ENCODE measurements at regions not wholly inside any gene's neighbourhood (a gene's known extent, or its start where the extent isn't known, plus 50 kb on each side); places are given as distances from the start of the nearest gene placed in this dataset.

- Histone ChIP-seq H3K4me3 (ENCODE audit: low read depth, low read length) (no peak overlapping the region), H3K36me3 (replicated peaks) (no peaks in the 10 kb centered on the region), H3K27ac (no peak overlapping the region), H3K27me3 (replicated peaks) (no peaks in the 10 kb centered on the region)
- in situ Hi-C loops (cut with HindIII; ENCODE audit: low pct_ligation_motif_present, low sequenced_read_pairs) = no loop called here
- TF ChIP-seq, protein P1, sequence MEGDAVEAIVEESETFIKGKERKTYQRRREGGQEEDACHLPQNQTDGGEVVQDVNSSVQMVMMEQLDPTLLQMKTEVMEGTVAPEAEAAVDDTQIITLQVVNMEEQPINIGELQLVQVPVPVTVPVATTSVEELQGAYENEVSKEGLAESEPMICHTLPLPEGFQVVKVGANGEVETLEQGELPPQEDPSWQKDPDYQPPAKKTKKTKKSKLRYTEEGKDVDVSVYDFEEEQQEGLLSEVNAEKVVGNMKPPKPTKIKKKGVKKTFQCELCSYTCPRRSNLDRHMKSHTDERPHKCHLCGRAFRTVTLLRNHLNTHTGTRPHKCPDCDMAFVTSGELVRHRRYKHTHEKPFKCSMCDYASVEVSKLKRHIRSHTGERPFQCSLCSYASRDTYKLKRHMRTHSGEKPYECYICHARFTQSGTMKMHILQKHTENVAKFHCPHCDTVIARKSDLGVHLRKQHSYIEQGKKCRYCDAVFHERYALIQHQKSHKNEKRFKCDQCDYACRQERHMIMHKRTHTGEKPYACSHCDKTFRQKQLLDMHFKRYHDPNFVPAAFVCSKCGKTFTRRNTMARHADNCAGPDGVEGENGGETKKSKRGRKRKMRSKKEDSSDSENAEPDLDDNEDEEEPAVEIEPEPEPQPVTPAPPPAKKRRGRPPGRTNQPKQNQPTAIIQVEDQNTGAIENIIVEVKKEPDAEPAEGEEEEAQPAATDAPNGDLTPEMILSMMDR (IDR thresholded peaks at IDR 0.05; ENCODE audit: low read depth, low read length, missing control alignments) = no peak
- no peak for DNase-seq
These were observed 531.5 kb downstream of the EPHA7 start for GRCh38 chr6:92887871-92888270.

DNA sequence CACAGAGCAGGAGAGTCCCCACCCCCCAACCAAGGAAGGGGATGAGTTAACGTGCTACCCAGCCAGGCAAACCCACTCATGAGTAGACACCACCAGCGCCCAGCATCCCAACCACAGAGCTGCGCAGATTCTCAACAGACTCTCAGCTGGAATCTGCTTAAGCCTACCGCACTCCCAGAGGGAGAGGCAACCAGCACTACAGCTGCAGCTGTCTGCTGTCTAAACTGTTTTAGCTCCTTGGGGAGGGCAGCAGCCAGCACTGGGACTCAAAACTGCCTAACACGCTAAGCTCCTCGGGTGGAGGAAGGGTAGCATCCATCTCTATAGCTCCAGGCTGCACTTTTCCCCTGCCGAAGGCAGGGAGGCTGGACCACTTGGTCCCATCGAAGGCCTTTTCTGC is 539.8 kb downstream of the EPHA7 start:
- no peak overlapping the region for H3K4me3 ChIP-seq (ENCODE audit: low read depth, low read length)
- no peaks in the 10 kb centered on the region for H3K36me3 ChIP-seq (replicated peaks)
- H3K27ac ChIP-seq = no peak overlapping the region
- DNase-seq = no peak
- no peaks in the 10 kb centered on the region for H3K27me3 ChIP-seq (replicated peaks)
- in situ Hi-C loops (cut with HindIII; ENCODE audit: low pct_ligation_motif_present, low sequenced_read_pairs) = no loop called here
- TF ChIP-seq, protein P1 (IDR thresholded peaks at IDR 0.05; ENCODE audit: low read depth, low read length, missing control alignments) = no peak

DNA sequence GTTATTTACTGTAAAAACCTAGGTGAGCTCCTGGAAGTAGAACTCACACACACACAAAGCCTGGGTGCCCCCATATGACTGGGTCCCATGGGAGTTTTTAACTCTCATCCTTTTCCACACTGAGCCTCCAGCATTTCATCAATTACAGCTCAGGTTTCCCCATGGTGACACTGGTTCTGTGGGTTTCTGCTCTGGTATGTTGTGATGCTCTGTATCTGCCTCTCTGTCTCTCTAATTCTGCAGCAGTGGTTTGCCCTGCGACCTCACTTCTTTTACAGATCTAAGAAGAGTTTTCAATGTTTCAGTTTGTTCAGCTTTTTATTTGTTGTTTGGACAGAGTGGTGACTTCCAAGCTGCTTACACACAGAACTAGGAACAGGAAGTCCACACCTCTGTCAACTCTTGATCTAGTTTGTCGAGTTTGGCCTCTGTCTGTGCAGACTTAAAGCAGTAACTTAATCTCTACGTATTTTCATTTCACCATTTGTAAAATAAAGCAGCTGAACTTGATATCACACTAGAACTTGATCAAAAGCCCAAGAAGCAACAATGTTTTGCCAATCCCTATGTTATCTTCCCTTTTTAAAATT is 554.3 kb downstream of the EPHA7 start:
- Histone ChIP-seq H3K36me3 (replicated peaks) (no peaks in the 10 kb centered on the region), H3K4me3 (ENCODE audit: low read depth, low read length) (no peak overlapping the region), H3K27me3 (replicated peaks) (no peaks in the 10 kb centered on the region), H3K27ac (no peak overlapping the region)
- in situ Hi-C loops (cut with HindIII; ENCODE audit: low pct_ligation_motif_present, low sequenced_read_pairs) = no loop called here
- DNase-seq = no peak
- TF ChIP-seq, protein P1 (IDR thresholded peaks at IDR 0.05; ENCODE audit: low read depth, low read length, missing control alignments) = no peak

DNA sequence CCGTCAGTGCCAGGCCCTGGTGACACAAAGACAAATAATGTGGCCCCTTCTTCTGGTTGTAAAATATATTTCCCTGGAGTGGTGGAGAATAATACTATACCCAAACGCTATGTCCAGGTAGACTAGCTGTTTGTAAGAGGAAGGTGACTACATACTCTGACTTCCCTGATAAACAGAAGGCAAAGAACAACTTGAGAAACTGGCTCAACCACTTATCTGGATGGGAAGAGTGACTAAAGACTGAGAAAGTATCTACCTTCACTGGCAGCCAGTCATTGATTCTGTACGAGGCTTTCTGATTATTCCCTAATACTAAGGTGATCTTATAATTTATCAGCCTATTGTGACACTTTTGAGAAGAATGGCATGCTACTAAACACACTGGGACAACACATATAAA is 569.7 kb downstream of the EPHA7 start:
- in situ Hi-C loops (cut with HindIII; ENCODE audit: low pct_ligation_motif_present, low sequenced_read_pairs) = no loop called here
- no peaks in the 10 kb centered on the region for H3K27me3 ChIP-seq (replicated peaks)
- no peak for DNase-seq
- TF ChIP-seq, protein P1 (IDR thresholded peaks at IDR 0.05; ENCODE audit: low read depth, low read length, missing control alignments) = no peak
- H3K4me3 ChIP-seq (ENCODE audit: low read depth, low read length) = no peak overlapping the region
- H3K27ac ChIP-seq = no peak overlapping the region
- H3K36me3 ChIP-seq (replicated peaks) = no peaks in the 10 kb centered on the region

DNA sequence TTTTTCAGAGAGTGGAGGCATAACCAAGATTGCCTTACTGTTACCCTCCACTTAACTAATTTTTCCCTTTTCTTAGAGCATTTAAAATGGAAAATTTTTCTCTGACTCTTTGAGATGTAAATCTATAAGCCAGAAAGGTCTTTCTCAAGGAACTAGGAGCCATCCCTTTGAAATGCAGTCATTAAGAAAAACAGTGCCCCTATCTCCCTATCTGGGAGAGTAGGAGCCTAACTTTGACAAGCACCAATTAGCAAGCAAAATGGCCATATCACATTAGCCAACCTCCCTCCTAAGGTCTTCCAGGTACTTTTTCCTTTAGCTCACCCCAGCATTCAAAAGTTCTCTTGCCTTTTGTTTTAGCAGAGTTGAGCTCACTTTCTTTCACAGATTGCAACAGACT is 570.5 kb downstream of the EPHA7 start:
- Histone ChIP-seq H3K36me3 (replicated peaks) (no peaks in the 10 kb centered on the region), H3K27ac (no peak overlapping the region), H3K4me3 (ENCODE audit: low read depth, low read length) (no peak overlapping the region), H3K27me3 (replicated peaks) (no peaks in the 10 kb centered on the region)
- DNase-seq = no peak
- in situ Hi-C loops (cut with HindIII; ENCODE audit: low pct_ligation_motif_present, low sequenced_read_pairs) = no loop called here
- TF ChIP-seq, protein P1 (IDR thresholded peaks at IDR 0.05; ENCODE audit: low read depth, low read length, missing control alignments) = no peak

- H3K27me3 ChIP-seq (replicated peaks) = no peaks in the 10 kb centered on the region
- H3K4me3 ChIP-seq (ENCODE audit: low read depth, low read length) = no peak overlapping the region
- DNase-seq = no peak
- H3K27ac ChIP-seq = no peak overlapping the region
- in situ Hi-C loops (cut with HindIII; ENCODE audit: low pct_ligation_motif_present, low sequenced_read_pairs) = no loop called here
- no peaks in the 10 kb centered on the region for H3K36me3 ChIP-seq (replicated peaks)
- TF ChIP-seq, protein P1 (IDR thresholded peaks at IDR 0.05; ENCODE audit: low read depth, low read length, missing control alignments) = no peak
These were observed 570.9 kb downstream of the EPHA7 start for GRCh38 chr6:92848459-92848858.

All from brain microvascular endothelial cell (primary cell).